ENCODE measurements at regions not wholly inside any gene's neighbourhood (a gene's known extent, or its start where the extent isn't known, plus 50 kb on each side); places are given as distances from the start of the nearest gene placed in this dataset.

DNA sequence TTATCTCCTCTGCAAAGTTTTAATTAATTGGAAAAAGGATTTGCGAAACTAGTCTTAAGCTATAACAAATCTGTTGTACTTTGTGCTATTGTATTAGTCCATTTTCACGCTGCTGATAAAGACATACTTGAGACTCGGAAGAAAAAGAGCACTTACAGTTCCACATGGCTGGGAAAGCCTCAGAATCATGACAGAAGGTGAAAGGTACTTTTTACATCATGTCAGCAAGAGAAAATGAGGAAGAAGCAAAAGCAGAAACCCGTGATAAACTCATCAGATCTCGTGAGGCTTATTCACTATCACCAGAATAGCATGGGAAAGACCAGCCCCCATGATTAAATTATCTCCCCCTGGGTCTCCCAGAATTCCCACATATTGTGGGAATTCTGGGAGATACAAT, 118.1 kb upstream of the PRKD1 start:
- DNase-seq (ENCODE audit: extremely low spot score, unreplicated experiment), result no peak
- Mint-ChIP-seq H3K27ac (no peak overlapping the region), H3K36me3 (no peaks in the 10 kb centered on the region), H3K27me3 (peaks cover 3% of the 10 kb centered on the region), H3K9me3 (no peaks in the 10 kb centered on the region), H3K4me1 (ENCODE audit: unreplicated experiment) (no peaks in the 10 kb centered on the region), H3K4me3 (no peak overlapping the region)
- TF ChIP-seq, protein P1, sequence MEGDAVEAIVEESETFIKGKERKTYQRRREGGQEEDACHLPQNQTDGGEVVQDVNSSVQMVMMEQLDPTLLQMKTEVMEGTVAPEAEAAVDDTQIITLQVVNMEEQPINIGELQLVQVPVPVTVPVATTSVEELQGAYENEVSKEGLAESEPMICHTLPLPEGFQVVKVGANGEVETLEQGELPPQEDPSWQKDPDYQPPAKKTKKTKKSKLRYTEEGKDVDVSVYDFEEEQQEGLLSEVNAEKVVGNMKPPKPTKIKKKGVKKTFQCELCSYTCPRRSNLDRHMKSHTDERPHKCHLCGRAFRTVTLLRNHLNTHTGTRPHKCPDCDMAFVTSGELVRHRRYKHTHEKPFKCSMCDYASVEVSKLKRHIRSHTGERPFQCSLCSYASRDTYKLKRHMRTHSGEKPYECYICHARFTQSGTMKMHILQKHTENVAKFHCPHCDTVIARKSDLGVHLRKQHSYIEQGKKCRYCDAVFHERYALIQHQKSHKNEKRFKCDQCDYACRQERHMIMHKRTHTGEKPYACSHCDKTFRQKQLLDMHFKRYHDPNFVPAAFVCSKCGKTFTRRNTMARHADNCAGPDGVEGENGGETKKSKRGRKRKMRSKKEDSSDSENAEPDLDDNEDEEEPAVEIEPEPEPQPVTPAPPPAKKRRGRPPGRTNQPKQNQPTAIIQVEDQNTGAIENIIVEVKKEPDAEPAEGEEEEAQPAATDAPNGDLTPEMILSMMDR (conservative IDR thresholded peaks at IDR 0.05), result no peak

GRCh38 chr14:30053103-30053502, 125.5 kb upstream of the PRKD1 start:
- DNase-seq (ENCODE audit: extremely low spot score, unreplicated experiment), result no peak
- no peaks in the 10 kb centered on the region for H3K4me1 Mint-ChIP-seq (ENCODE audit: unreplicated experiment)
- no peak overlapping the region for H3K4me3 Mint-ChIP-seq
- no peak overlapping the region for H3K27ac Mint-ChIP-seq
- H3K36me3 Mint-ChIP-seq, result no peaks in the 10 kb centered on the region
- TF ChIP-seq, protein P1 (conservative IDR thresholded peaks at IDR 0.05), result no peak
- no peaks in the 10 kb centered on the region for H3K27me3 Mint-ChIP-seq
- H3K9me3 Mint-ChIP-seq, result no peaks in the 10 kb centered on the region

- no peak for DNase-seq (ENCODE audit: extremely low spot score, unreplicated experiment)
- Mint-ChIP-seq H3K4me1 (ENCODE audit: unreplicated experiment) (no peaks in the 10 kb centered on the region), H3K36me3 (no peaks in the 10 kb centered on the region), H3K27me3 (no peaks in the 10 kb centered on the region), H3K4me3 (no peak overlapping the region), H3K27ac (no peak overlapping the region), H3K9me3 (no peaks in the 10 kb centered on the region)
- TF ChIP-seq, protein P1 (conservative IDR thresholded peaks at IDR 0.05), result no peak
These were observed 126.6 kb upstream of the PRKD1 start for GRCh38 chr14:30054201-30054600.

DNA sequence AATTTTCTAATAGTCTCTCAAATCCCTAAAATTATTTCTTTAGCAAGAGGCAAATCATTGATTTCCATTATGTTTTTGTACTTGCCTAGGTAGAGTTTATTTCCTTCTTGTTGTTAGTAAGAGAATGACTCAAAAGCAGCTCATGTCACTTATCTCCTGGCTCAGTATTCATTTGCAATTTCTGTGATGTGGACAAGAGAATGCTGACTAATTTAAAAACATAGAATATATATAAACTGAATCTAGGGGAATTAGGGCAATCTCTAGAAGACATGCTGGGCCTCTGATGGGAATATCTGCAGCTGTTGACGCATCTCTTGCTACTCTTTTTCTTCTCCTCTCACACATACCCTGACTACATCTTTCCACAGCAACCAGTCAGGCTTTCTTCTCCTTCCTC, 130.8 kb upstream of the PRKD1 start:
- no peak overlapping the region for H3K4me3 Mint-ChIP-seq
- no peaks in the 10 kb centered on the region for H3K9me3 Mint-ChIP-seq
- no peak overlapping the region for H3K27ac Mint-ChIP-seq
- no peaks in the 10 kb centered on the region for H3K27me3 Mint-ChIP-seq
- H3K4me1 Mint-ChIP-seq (ENCODE audit: unreplicated experiment), result no peaks in the 10 kb centered on the region
- DNase-seq (ENCODE audit: extremely low spot score, unreplicated experiment), result no peak
- no peaks in the 10 kb centered on the region for H3K36me3 Mint-ChIP-seq
- TF ChIP-seq, protein P1 (conservative IDR thresholded peaks at IDR 0.05), result no peak

GRCh38 chr14:30063746-30064145, 136.1 kb upstream of the PRKD1 start:
- no peak for DNase-seq (ENCODE audit: extremely low spot score, unreplicated experiment)
- Mint-ChIP-seq H3K4me1 (ENCODE audit: unreplicated experiment) (no peaks in the 10 kb centered on the region), H3K36me3 (no peaks in the 10 kb centered on the region), H3K9me3 (peaks cover 7% of the 10 kb centered on the region), H3K27ac (no peak overlapping the region), H3K27me3 (no peaks in the 10 kb centered on the region), H3K4me3 (no peak overlapping the region)
- TF ChIP-seq, protein P1 (conservative IDR thresholded peaks at IDR 0.05), result no peak

GRCh38 chr14:30064454-30064853, 136.8 kb upstream of the PRKD1 start:
- no peak overlapping the region for H3K27ac Mint-ChIP-seq
- no peaks in the 10 kb centered on the region for H3K36me3 Mint-ChIP-seq
- DNase-seq (ENCODE audit: extremely low spot score, unreplicated experiment), result no peak
- H3K4me3 Mint-ChIP-seq, result no peak overlapping the region
- TF ChIP-seq, protein P1 (conservative IDR thresholded peaks at IDR 0.05), result no peak
- no peaks in the 10 kb centered on the region for H3K27me3 Mint-ChIP-seq
- no peaks in the 10 kb centered on the region for H3K4me1 Mint-ChIP-seq (ENCODE audit: unreplicated experiment)
- H3K9me3 Mint-ChIP-seq, result peaks cover 7% of the 10 kb centered on the region

All from type B pancreatic cell (in vitro differentiated cells).